Suprapubic skin (tissue), 3 donors: ENCODE measurements at regions not wholly inside any gene's neighbourhood (a gene's known extent, or its start where the extent isn't known, plus 50 kb on each side); places are given as distances from the start of the nearest gene placed in this dataset.

Source experiments
- CTCF ChIP-seq, 2 donors: fragments of 200-600 bp in 1 of 2; fragments of 450-650 bp in 1 of 2; sonication (generic) in 1 of 2; IDR thresholded peaks; one replicate each; pipeline ENCODE4 v1.5.1; 2016 to 2019; ENCODE audit warnings: antibody characterized with exemption in 2 of 2, mild to moderate bottlenecking in 1 of 2, moderate library complexity in 1 of 2
- POLR2A ChIP-seq, 2 donors: fragments of 450-650 bp; IDR thresholded peaks; one replicate each; pipeline ENCODE4 v1.6.1; 2017; ENCODE audit warnings: antibody characterized with exemption in 2 of 2, mild to moderate bottlenecking in 2 of 2, moderate library complexity in 2 of 2

GRCh38 chr1:238324211-238324864 lies 433.6 kb upstream of the ZP4 start:
- TF ChIP-seq CTCF (IDR thresholded peaks at IDR 0.05), result no peak
- no peak for TF ChIP-seq POLR2A (IDR thresholded peaks at IDR 0.05)
